ENCODE measurements at regions not wholly inside any gene's neighbourhood (a gene's known extent, or its start where the extent isn't known, plus 50 kb on each side); places are given as distances from the start of the nearest gene placed in this dataset.

GRCh38 chr4:126750723-126751122 is 882.0 kb upstream of the INTU start (continued):
- TF ChIP-seq PATZ1 (CRISPR knock-in tag; IDR thresholded peaks at IDR 0.05; ENCODE audit: borderline replicate concordance) (no peak), OSR1 (CRISPR knock-in tag; IDR thresholded peaks at IDR 0.05) (no peak)

GRCh38 chr4:126752126-126752525 is 880.6 kb upstream of the INTU start:
- ATAC-seq: no peak
- TF ChIP-seq PPARA (CRISPR knock-in tag; IDR thresholded peaks at IDR 0.05; ENCODE audit: borderline replicate concordance) (no peak), BACH2 (CRISPR knock-in tag; IDR thresholded peaks at IDR 0.05; ENCODE audit: borderline replicate concordance) (no peak), ZNF8 (CRISPR knock-in tag; IDR thresholded peaks at IDR 0.05) (no peak), ESRRG (CRISPR knock-in tag; IDR thresholded peaks at IDR 0.05) (no peak), ISL1 (CRISPR knock-in tag; IDR thresholded peaks at IDR 0.05) (no peak), OSR1 (CRISPR knock-in tag; IDR thresholded peaks at IDR 0.05) (no peak), GLIS3 (CRISPR knock-in tag; IDR thresholded peaks at IDR 0.05) (no peak), CSRNP3 (CRISPR knock-in tag; IDR thresholded peaks at IDR 0.05) (no peak), SNAI2 (CRISPR knock-in tag; IDR thresholded peaks at IDR 0.05) (no peak), ZNF70 (CRISPR knock-in tag; IDR thresholded peaks at IDR 0.05) (no peak), ARNTL (CRISPR knock-in tag; IDR thresholded peaks at IDR 0.05; ENCODE audit: borderline replicate concordance, low read depth) (no peak), ZNF565 (CRISPR knock-in tag; conservative IDR thresholded peaks at IDR 0.05; ENCODE audit: low read depth) (no peak), CSDC2 (CRISPR knock-in tag; IDR thresholded peaks at IDR 0.05) (no peak), ZC3H10 (CRISPR knock-in tag; IDR thresholded peaks at IDR 0.05) (no peak), RARB (CRISPR knock-in tag; IDR thresholded peaks at IDR 0.05) (no peak), TCF4 (CRISPR knock-in tag; IDR thresholded peaks at IDR 0.05; ENCODE audit: borderline replicate concordance) (no peak)

GRCh38 chr4:126752702-126753101 is 880.1 kb upstream of the INTU start:
- no peak for ATAC-seq
- TF ChIP-seq CREB5 (CRISPR knock-in tag; IDR thresholded peaks at IDR 0.05; ENCODE audit: low read depth): no peak
- TF ChIP-seq ISL1 (CRISPR knock-in tag; IDR thresholded peaks at IDR 0.05): no peak
- no peak for TF ChIP-seq PATZ1 (CRISPR knock-in tag; IDR thresholded peaks at IDR 0.05; ENCODE audit: borderline replicate concordance)
- no peak for TF ChIP-seq ZNF8 (CRISPR knock-in tag; IDR thresholded peaks at IDR 0.05)

- no peak for ATAC-seq
- no peak for TF ChIP-seq CSDC2 (CRISPR knock-in tag; IDR thresholded peaks at IDR 0.05)
- no peak for TF ChIP-seq CREB5 (CRISPR knock-in tag; IDR thresholded peaks at IDR 0.05; ENCODE audit: low read depth)
- TF ChIP-seq ZC3H10 (CRISPR knock-in tag; IDR thresholded peaks at IDR 0.05): no peak
- no peak for TF ChIP-seq ZNF565 (CRISPR knock-in tag; conservative IDR thresholded peaks at IDR 0.05; ENCODE audit: low read depth)
- TF ChIP-seq RARB (CRISPR knock-in tag; IDR thresholded peaks at IDR 0.05): no peak
- TF ChIP-seq OSR1 (CRISPR knock-in tag; IDR thresholded peaks at IDR 0.05): no peak
- TF ChIP-seq ESRRG (CRISPR knock-in tag; IDR thresholded peaks at IDR 0.05): no peak
- TF ChIP-seq PPARA (CRISPR knock-in tag; IDR thresholded peaks at IDR 0.05; ENCODE audit: borderline replicate concordance): no peak
- TF ChIP-seq PATZ1 (CRISPR knock-in tag; IDR thresholded peaks at IDR 0.05; ENCODE audit: borderline replicate concordance): no peak
- TF ChIP-seq POU6F1 (CRISPR knock-in tag; IDR thresholded peaks at IDR 0.05; ENCODE audit: borderline replicate concordance, low read depth): no peak
- TF ChIP-seq ZFP30 (CRISPR knock-in tag; IDR thresholded peaks at IDR 0.05): no peak
- no peak for TF ChIP-seq ZNF8 (CRISPR knock-in tag; IDR thresholded peaks at IDR 0.05)
- TF ChIP-seq ZFP3 (CRISPR knock-in tag; IDR thresholded peaks at IDR 0.05): no peak
- no peak for TF ChIP-seq TCF4 (CRISPR knock-in tag; IDR thresholded peaks at IDR 0.05; ENCODE audit: borderline replicate concordance)
Measured at GRCh38 chr4:126753592-126753991, 879.2 kb upstream of the INTU start.
